Cardiac muscle cell (in vitro differentiated cells and primary cell): ENCODE measurements at regions not wholly inside any gene's neighbourhood (a gene's known extent, or its start where the extent isn't known, plus 50 kb on each side); places are given as distances from the start of the nearest gene placed in this dataset.

Experiments
- DNase-seq, 2 donors: peaks; one replicate each; pipeline versions ENCODE4 v3.0.0 to v3.0.0-alpha.2; 2010 to 2017; ENCODE audit warnings: low read depth in 1 of 2, low spot score in 1 of 2
- H3K27ac ChIP-seq: fragments of 200-600 bp; sonication (generic); 2 replicates; pipeline ENCODE4 v1.5.1; 2016
- H3K27me3 ChIP-seq: fragments of 200-600 bp; sonication (generic); 2 replicates; pipeline ENCODE4 v1.6.0; 2016; ENCODE audit warnings: control low read depth
- H3K36me3 ChIP-seq: fragments of 200-600 bp; sonication (generic); 2 replicates; pipeline ENCODE4 v1.5.1; 2016; ENCODE audit warnings: control low read depth
- H3K4me1 ChIP-seq: fragments of 200-600 bp; sonication (generic); 2 replicates; pipeline ENCODE4 v1.8.1; 2017; ENCODE audit warnings: low read depth, mild to moderate bottlenecking, mixed run types
- H3K4me3 ChIP-seq: fragments of 200-600 bp; sonication (generic); 2 replicates; pipeline ENCODE4 v1.5.1; 2016; ENCODE audit warnings: mild to moderate bottlenecking
- H3K9me3 ChIP-seq: fragments of 200-600 bp; sonication (generic); 2 replicates; pipeline ENCODE4 v1.5.1; 2017; ENCODE audit warnings: low read depth, mild to moderate bottlenecking, control low read depth
- TF ChIP-seq, protein P1 (sequence below): IDR thresholded peaks from 2 replicates; pipeline ENCODE4 v1.5.1; 2012; ENCODE audit warnings: low read depth, mild to moderate bottlenecking, low read length

DNA sequence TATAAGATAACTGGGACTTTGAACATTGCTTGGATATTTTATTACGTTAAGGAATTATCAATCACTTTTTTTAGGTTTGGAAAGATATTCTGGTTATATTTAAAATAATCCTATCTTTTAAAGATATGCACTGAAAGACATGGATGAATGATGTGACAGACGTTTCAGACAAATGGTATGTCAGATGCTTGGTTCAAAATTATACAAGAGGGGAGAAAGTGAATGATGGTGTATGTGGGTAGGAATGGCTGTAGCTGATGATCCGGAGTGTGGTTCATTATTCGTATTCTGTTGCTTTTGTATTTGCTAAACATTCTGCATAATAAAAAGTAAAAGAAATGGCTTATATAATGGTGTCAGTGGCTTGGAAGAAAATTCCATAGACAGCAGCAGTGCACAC lies 51.0 kb upstream of the SNRPB2 start:
- no peaks in the 10 kb centered on the region for H3K9me3 ChIP-seq
- H3K27me3 ChIP-seq, result no peaks in the 10 kb centered on the region
- TF ChIP-seq, protein P1, sequence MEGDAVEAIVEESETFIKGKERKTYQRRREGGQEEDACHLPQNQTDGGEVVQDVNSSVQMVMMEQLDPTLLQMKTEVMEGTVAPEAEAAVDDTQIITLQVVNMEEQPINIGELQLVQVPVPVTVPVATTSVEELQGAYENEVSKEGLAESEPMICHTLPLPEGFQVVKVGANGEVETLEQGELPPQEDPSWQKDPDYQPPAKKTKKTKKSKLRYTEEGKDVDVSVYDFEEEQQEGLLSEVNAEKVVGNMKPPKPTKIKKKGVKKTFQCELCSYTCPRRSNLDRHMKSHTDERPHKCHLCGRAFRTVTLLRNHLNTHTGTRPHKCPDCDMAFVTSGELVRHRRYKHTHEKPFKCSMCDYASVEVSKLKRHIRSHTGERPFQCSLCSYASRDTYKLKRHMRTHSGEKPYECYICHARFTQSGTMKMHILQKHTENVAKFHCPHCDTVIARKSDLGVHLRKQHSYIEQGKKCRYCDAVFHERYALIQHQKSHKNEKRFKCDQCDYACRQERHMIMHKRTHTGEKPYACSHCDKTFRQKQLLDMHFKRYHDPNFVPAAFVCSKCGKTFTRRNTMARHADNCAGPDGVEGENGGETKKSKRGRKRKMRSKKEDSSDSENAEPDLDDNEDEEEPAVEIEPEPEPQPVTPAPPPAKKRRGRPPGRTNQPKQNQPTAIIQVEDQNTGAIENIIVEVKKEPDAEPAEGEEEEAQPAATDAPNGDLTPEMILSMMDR, result no peak
- no peak overlapping the region for H3K27ac ChIP-seq
- no peaks in the 10 kb centered on the region for H3K36me3 ChIP-seq
- no peak for DNase-seq
- H3K4me3 ChIP-seq, result no peak overlapping the region
- H3K4me1 ChIP-seq, result no peaks in the 10 kb centered on the region

DNA sequence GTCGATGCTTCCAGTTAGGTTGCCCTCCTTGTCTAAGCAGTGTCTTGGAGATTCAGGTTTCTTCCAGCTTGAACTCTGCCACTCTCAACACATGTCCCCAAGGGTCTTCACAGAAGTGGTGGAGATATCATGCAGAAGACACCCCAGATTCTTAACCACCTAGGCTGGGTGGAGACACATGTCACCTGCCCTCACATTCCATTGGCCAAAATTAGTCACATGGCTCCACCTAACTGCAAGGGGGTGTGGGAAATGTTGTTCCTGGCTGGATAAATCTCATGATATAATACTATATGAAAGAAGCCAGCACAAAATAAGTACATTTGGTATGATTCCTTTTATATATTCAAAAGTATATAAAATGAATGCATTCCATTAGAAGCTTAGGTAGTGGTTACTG lies 52.9 kb upstream of the SNRPB2 start:
- H3K27me3 ChIP-seq, result no peaks in the 10 kb centered on the region
- no peak overlapping the region for H3K27ac ChIP-seq
- no peak overlapping the region for H3K4me3 ChIP-seq
- no peaks in the 10 kb centered on the region for H3K4me1 ChIP-seq
- TF ChIP-seq, protein P1, result no peak
- no peaks in the 10 kb centered on the region for H3K9me3 ChIP-seq
- no peaks in the 10 kb centered on the region for H3K36me3 ChIP-seq
- DNase-seq, result no peak

DNA sequence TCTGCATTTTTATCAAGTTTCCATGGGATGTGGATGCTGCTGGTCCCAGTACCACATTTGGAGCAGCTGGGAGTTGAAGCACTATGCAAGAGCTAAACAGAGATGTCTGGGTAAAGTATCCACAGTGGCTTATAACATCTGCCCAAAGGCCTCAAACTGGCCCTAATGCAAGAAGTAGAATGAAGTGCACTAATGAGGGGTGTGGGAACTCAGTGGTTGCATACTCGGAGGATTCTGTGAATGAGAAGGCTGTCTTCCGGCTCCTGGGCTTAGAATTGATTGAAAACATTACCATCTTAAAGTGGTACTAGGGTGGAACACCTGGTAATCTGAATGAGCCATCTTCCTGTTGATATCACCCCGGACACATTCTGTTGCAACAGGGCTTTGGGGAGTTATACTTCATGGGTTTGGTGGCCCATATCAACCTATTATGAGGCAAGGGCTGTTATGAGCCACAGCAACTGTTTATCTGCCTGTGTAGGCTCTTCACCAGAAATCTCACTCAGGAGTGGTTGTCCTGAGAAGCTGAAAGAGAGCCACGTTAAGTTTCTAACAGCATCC lies 54.7 kb upstream of the SNRPB2 start:
- DNase-seq, result no peak
- no peak overlapping the region for H3K27ac ChIP-seq
- H3K4me3 ChIP-seq, result no peak overlapping the region
- H3K4me1 ChIP-seq, result no peaks in the 10 kb centered on the region
- H3K36me3 ChIP-seq, result no peaks in the 10 kb centered on the region
- H3K27me3 ChIP-seq, result no peaks in the 10 kb centered on the region
- TF ChIP-seq, protein P1, result no peak
- H3K9me3 ChIP-seq, result no peaks in the 10 kb centered on the region

DNA sequence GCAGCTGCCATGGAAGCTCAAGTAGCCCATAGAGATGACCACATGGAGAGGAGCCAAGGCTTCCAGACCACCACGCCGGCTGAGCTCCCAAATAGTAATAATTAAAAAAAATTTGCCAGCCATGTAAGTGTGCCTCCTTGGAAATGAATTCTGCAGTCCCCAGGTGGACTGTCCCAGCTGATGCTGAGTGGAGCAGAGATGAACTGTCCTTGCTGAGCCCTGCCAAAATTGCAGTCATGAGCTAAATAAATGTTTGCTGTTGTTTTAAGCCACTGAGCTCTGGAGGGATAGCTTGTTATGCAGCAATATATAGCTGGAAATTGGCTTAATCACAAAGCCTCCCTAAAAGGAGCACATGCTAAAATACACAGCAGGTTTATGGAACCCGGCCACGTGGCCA lies 55.6 kb upstream of the SNRPB2 start:
- H3K9me3 ChIP-seq, result no peaks in the 10 kb centered on the region
- no peak overlapping the region for H3K27ac ChIP-seq
- no peak overlapping the region for H3K4me3 ChIP-seq
- no peaks in the 10 kb centered on the region for H3K4me1 ChIP-seq
- TF ChIP-seq, protein P1, result no peak
- no peak for DNase-seq
- no peaks in the 10 kb centered on the region for H3K27me3 ChIP-seq
- no peaks in the 10 kb centered on the region for H3K36me3 ChIP-seq

DNA sequence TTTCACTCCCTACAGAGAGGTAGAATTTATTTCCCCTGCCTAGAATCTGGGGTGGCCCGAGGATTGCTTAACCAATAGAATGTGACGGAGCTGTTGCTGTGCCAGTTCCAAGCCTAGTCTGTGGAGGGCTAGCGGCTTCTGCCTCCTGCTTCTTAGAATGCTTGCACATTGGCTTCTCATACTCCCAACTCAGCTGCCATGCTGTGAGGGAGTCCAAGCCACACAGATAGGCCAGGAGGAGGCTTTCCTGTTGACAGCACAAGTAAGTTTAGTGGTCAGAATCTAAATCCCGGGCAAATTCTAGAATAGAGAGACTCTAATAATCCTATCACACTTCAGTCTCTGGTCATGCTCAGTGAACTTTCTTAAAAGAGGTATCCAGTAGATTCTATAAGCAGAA lies 57.5 kb upstream of the SNRPB2 start:
- DNase-seq, result no peak
- Histone ChIP-seq H3K4me1 (no peaks in the 10 kb centered on the region), H3K27me3 (no peaks in the 10 kb centered on the region), H3K27ac (no peak overlapping the region), H3K4me3 (no peak overlapping the region), H3K36me3 (no peaks in the 10 kb centered on the region), H3K9me3 (no peaks in the 10 kb centered on the region)
- TF ChIP-seq, protein P1, result no peak

DNA sequence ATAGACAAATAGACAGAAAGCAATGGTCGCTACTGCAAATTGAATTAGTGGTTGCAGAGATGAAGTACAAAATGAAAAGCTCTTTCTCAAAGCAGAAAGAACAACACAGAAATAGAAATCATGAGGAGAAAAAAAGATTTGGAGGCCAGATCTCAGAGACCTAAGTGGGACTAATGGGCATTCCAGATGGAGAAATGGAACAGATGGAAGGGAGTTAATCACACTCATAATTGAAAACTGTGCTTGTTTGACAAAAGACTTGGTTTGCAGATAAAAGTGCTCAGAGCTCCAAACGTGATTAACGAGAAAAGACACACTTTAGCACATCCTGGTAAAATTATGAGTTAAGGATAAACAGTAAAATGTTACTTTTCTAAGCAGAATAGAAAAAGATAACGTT lies 58.1 kb upstream of the SNRPB2 start:
- Histone ChIP-seq H3K4me1 (no peaks in the 10 kb centered on the region), H3K9me3 (no peaks in the 10 kb centered on the region), H3K4me3 (no peak overlapping the region), H3K27me3 (no peaks in the 10 kb centered on the region), H3K27ac (no peak overlapping the region), H3K36me3 (no peaks in the 10 kb centered on the region)
- TF ChIP-seq, protein P1, result no peak
- DNase-seq, result no peak
